ENCODE measurements at regions not wholly inside any gene's neighbourhood (a gene's known extent, or its start where the extent isn't known, plus 50 kb on each side); places are given as distances from the start of the nearest gene placed in this dataset.

DNA sequence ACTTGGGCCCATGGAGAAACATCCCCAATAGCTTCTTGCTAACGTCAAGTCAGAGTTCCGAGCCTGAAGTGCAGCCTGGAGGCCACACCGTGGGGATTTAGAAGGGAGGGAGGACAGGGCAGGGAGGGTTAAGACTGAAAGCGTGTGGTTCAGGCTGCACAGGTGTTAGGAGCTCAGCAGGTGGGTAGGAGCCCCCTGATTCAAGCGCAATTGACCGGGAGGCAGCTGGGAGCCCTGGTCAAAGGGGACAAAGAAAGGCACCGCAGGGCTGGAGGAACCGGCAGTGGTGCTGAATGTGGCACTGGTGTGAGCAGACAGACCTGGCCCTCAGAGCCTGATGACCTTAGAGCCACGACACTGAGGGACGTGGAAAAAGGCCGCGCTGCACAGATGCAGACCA lies 149.6 kb downstream of the TMEM18 start:
- Histone ChIP-seq H3K56ac (ENCODE audit: low read length) (no peak overlapping the region), H3K79me1 (ENCODE audit: low read length) (no peaks in the 10 kb centered on the region), H3K27me3 (ENCODE audit: insufficient read depth, low read length, poor library complexity) (no peaks in the 10 kb centered on the region), H2BK120ac (ENCODE audit: low read depth, low read length) (no peak overlapping the region), H3K79me2 (ENCODE audit: control insufficient read depth, insufficient read depth, low read length) (no peaks in the 10 kb centered on the region), H3K4me2 (ENCODE audit: low read length) (no peak overlapping the region), H2BK5ac (ENCODE audit: low read length) (no peak overlapping the region), H3K27ac (ENCODE audit: low read depth, low read length) (no peak overlapping the region), H4K8ac (ENCODE audit: low read depth, low read length) (no peak overlapping the region), H3K4ac (ENCODE audit: low read depth, low read length) (no peak overlapping the region), H3K23ac (ENCODE audit: low read length) (no peak overlapping the region), H4K5ac (ENCODE audit: low read length) (no peak overlapping the region), H3K36me3 (ENCODE audit: control insufficient read depth, insufficient read depth, low read length) (no peaks in the 10 kb centered on the region), H3K4me3 (ENCODE audit: low read length) (no peak overlapping the region), H3K9ac (ENCODE audit: low read length) (no peak overlapping the region), H2AK5ac (ENCODE audit: low read length) (no peak overlapping the region), H3K4me1 (ENCODE audit: control insufficient read depth, low read depth, low read length) (no peaks in the 10 kb centered on the region), H2BK15ac (replicated peaks; ENCODE audit: low read depth) (no peak overlapping the region), H3K18ac (ENCODE audit: low read length) (no peak overlapping the region)
- WGBS (ENCODE audit: extremely low coverage, insufficient coverage, low lambda C conversion rate): no CpG with 5 or more reads among the region's 12 CpGs
- peak; percentile 26 for DNase-seq

DNA sequence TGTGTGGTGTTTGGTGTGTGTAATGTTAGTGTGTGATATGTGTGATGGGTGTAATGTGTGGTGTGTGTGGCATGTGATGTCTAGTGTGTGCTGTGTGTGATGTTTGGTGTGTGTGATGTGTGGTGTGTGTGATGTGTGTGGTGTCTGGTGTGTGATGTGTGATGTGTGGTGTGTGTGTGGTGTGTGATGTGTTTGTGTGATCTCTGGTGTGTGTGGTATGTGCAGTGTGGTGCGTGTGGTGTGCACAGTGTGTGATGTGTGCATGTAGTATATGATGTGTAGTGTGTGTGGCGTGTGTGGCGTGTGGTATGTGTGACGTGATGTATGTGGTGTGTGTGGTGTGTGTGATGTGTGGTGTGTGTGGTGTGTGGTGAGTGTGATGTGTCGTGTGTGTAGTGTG lies 150.3 kb downstream of the TMEM18 start:
- Histone ChIP-seq H3K27ac (ENCODE audit: low read depth, low read length) (no peak overlapping the region), H3K9ac (ENCODE audit: low read length) (no peak overlapping the region), H2BK5ac (ENCODE audit: low read length) (no peak overlapping the region), H3K36me3 (ENCODE audit: control insufficient read depth, insufficient read depth, low read length) (no peaks in the 10 kb centered on the region), H3K79me2 (ENCODE audit: control insufficient read depth, insufficient read depth, low read length) (no peaks in the 10 kb centered on the region), H3K4me2 (ENCODE audit: low read length) (no peak overlapping the region), H4K8ac (ENCODE audit: low read depth, low read length) (no peak overlapping the region), H2AK5ac (ENCODE audit: low read length) (no peak overlapping the region), H3K27me3 (ENCODE audit: insufficient read depth, low read length, poor library complexity) (no peaks in the 10 kb centered on the region), H3K4me3 (ENCODE audit: low read length) (no peak overlapping the region), H3K18ac (ENCODE audit: low read length) (no peak overlapping the region), H2BK120ac (ENCODE audit: low read depth, low read length) (no peak overlapping the region), H3K56ac (ENCODE audit: low read length) (no peak overlapping the region), H2BK15ac (replicated peaks; ENCODE audit: low read depth) (no peak overlapping the region), H3K4ac (ENCODE audit: low read depth, low read length) (no peak overlapping the region), H3K79me1 (ENCODE audit: low read length) (no peaks in the 10 kb centered on the region), H4K5ac (ENCODE audit: low read length) (no peak overlapping the region), H3K4me1 (ENCODE audit: control insufficient read depth, low read depth, low read length) (no peaks in the 10 kb centered on the region), H3K23ac (ENCODE audit: low read length) (no peak overlapping the region)
- WGBS (ENCODE audit: extremely low coverage, insufficient coverage, low lambda C conversion rate): 100% methylated on average over 5 of the region's 5 CpGs
- no peak for DNase-seq

DNA sequence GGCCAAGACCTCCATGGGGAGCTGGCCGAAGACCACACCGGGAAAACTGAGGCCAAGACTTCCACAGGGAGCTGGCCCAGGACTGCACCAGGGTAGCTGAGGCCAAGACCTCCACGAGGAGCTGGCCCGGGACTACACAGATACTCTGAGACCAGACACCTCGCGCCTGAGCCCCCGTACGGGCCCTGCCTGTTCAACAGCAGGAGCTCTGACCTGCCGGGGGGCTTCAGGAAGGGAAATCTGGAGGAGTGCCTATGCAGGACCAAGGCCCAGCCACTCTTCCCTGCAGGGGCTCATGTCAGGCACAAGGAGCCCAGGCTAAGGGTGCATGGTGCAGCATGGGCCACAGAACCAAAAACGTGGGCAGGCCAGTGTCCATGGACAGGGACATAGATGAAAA lies 151.6 kb downstream of the TMEM18 start:
- H3K23ac ChIP-seq (ENCODE audit: low read length): no peak overlapping the region
- no peaks in the 10 kb centered on the region for H3K36me3 ChIP-seq (ENCODE audit: control insufficient read depth, insufficient read depth, low read length)
- no peak overlapping the region for H2BK5ac ChIP-seq (ENCODE audit: low read length)
- H4K5ac ChIP-seq (ENCODE audit: low read length): no peak overlapping the region
- no peaks in the 10 kb centered on the region for H3K79me2 ChIP-seq (ENCODE audit: control insufficient read depth, insufficient read depth, low read length)
- no peak overlapping the region for H3K18ac ChIP-seq (ENCODE audit: low read length)
- no peak overlapping the region for H3K4me2 ChIP-seq (ENCODE audit: low read length)
- no peak overlapping the region for H4K8ac ChIP-seq (ENCODE audit: low read depth, low read length)
- H2BK120ac ChIP-seq (ENCODE audit: low read depth, low read length): no peak overlapping the region
- H3K4me1 ChIP-seq (ENCODE audit: control insufficient read depth, low read depth, low read length): no peaks in the 10 kb centered on the region
- no peak overlapping the region for H3K4ac ChIP-seq (ENCODE audit: low read depth, low read length)
- H3K79me1 ChIP-seq (ENCODE audit: low read length): no peaks in the 10 kb centered on the region
- no peak overlapping the region for H3K56ac ChIP-seq (ENCODE audit: low read length)
- H2BK15ac ChIP-seq (replicated peaks; ENCODE audit: low read depth): no peak overlapping the region
- no peak overlapping the region for H3K4me3 ChIP-seq (ENCODE audit: low read length)
- H3K27ac ChIP-seq (ENCODE audit: low read depth, low read length): no peak overlapping the region
- H2AK5ac ChIP-seq (ENCODE audit: low read length): no peak overlapping the region
- no peak for DNase-seq
- H3K27me3 ChIP-seq (ENCODE audit: insufficient read depth, low read length, poor library complexity): no peaks in the 10 kb centered on the region
- WGBS (ENCODE audit: extremely low coverage, insufficient coverage, low lambda C conversion rate): no CpG with 5 or more reads among the region's 10 CpGs
- no peak overlapping the region for H3K9ac ChIP-seq (ENCODE audit: low read length)

DNA sequence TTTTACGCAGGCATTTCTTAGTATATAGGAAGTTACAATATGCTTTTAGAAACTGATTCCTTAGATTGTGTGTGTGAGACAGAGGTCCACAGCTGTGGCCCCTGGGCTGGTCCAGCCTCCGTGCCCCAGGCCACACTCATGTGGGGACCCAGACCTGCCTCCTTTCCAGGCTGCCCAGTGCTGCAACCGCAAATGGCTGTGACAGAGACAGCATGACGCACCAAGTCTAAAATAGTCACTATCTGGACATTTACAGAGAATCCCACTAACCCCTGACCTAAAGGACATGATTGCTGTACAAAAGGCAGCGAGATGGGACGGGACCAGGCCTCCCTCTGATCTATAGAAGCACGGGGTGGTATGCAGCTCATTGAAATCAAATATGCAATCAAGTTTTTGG lies 152.2 kb downstream of the TMEM18 start:
- Histone ChIP-seq H3K79me1 (ENCODE audit: low read length) (no peaks in the 10 kb centered on the region), H2BK5ac (ENCODE audit: low read length) (no peak overlapping the region), H4K5ac (ENCODE audit: low read length) (no peak overlapping the region), H3K36me3 (ENCODE audit: control insufficient read depth, insufficient read depth, low read length) (no peaks in the 10 kb centered on the region), H3K4me2 (ENCODE audit: low read length) (no peak overlapping the region), H3K27ac (ENCODE audit: low read depth, low read length) (no peak overlapping the region), H2BK15ac (replicated peaks; ENCODE audit: low read depth) (no peak overlapping the region), H3K56ac (ENCODE audit: low read length) (no peak overlapping the region), H3K4me1 (ENCODE audit: control insufficient read depth, low read depth, low read length) (no peaks in the 10 kb centered on the region), H3K23ac (ENCODE audit: low read length) (no peak overlapping the region), H3K27me3 (ENCODE audit: insufficient read depth, low read length, poor library complexity) (no peaks in the 10 kb centered on the region), H3K9ac (ENCODE audit: low read length) (no peak overlapping the region), H2AK5ac (ENCODE audit: low read length) (no peak overlapping the region), H3K79me2 (ENCODE audit: control insufficient read depth, insufficient read depth, low read length) (no peaks in the 10 kb centered on the region), H3K18ac (ENCODE audit: low read length) (no peak overlapping the region), H2BK120ac (ENCODE audit: low read depth, low read length) (no peak overlapping the region), H3K4ac (ENCODE audit: low read depth, low read length) (no peak overlapping the region), H4K8ac (ENCODE audit: low read depth, low read length) (no peak overlapping the region), H3K4me3 (ENCODE audit: low read length) (no peak overlapping the region)
- DNase-seq: no peak
- WGBS (ENCODE audit: extremely low coverage, insufficient coverage, low lambda C conversion rate): no CpG with 5 or more reads among the region's 7 CpGs

DNA sequence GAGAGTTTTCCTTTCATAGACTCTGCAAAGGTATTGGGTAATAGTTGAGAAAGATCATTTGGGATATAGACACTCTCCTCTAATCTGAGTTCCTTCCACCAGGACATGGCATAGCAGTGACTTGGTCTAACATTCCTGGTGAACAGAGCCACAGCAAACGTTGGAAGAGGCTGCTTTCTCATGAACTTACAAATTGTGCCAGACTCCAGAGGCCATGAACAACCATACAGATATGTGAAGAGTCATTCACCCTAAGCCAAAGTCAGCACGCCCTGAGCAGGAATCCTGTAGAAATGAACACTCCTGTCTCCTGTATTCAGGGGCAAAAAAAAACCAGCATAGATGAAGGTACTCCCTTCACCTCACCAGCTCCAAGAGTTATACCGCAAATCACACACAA lies 152.8 kb downstream of the TMEM18 start:
- H3K4me3 ChIP-seq (ENCODE audit: low read length): no peak overlapping the region
- no peak overlapping the region for H4K5ac ChIP-seq (ENCODE audit: low read length)
- no peak overlapping the region for H3K4me2 ChIP-seq (ENCODE audit: low read length)
- no peak overlapping the region for H3K23ac ChIP-seq (ENCODE audit: low read length)
- H3K27me3 ChIP-seq (ENCODE audit: insufficient read depth, low read length, poor library complexity): no peaks in the 10 kb centered on the region
- H2AK5ac ChIP-seq (ENCODE audit: low read length): no peak overlapping the region
- no CpG with 5 or more reads among the region's 3 CpGs for WGBS (ENCODE audit: extremely low coverage, insufficient coverage, low lambda C conversion rate)
- no peak overlapping the region for H3K18ac ChIP-seq (ENCODE audit: low read length)
- no peak overlapping the region for H3K56ac ChIP-seq (ENCODE audit: low read length)
- no peak overlapping the region for H3K4ac ChIP-seq (ENCODE audit: low read depth, low read length)
- no peak overlapping the region for H2BK15ac ChIP-seq (replicated peaks; ENCODE audit: low read depth)
- peak; percentile 9 for DNase-seq
- no peaks in the 10 kb centered on the region for H3K36me3 ChIP-seq (ENCODE audit: control insufficient read depth, insufficient read depth, low read length)
- no peak overlapping the region for H2BK5ac ChIP-seq (ENCODE audit: low read length)
- H2BK120ac ChIP-seq (ENCODE audit: low read depth, low read length): no peak overlapping the region
- no peaks in the 10 kb centered on the region for H3K79me1 ChIP-seq (ENCODE audit: low read length)
- no peaks in the 10 kb centered on the region for H3K79me2 ChIP-seq (ENCODE audit: control insufficient read depth, insufficient read depth, low read length)
- no peak overlapping the region for H3K9ac ChIP-seq (ENCODE audit: low read length)
- no peak overlapping the region for H3K27ac ChIP-seq (ENCODE audit: low read depth, low read length)
- no peak overlapping the region for H4K8ac ChIP-seq (ENCODE audit: low read depth, low read length)
- H3K4me1 ChIP-seq (ENCODE audit: control insufficient read depth, low read depth, low read length): no peaks in the 10 kb centered on the region

DNA sequence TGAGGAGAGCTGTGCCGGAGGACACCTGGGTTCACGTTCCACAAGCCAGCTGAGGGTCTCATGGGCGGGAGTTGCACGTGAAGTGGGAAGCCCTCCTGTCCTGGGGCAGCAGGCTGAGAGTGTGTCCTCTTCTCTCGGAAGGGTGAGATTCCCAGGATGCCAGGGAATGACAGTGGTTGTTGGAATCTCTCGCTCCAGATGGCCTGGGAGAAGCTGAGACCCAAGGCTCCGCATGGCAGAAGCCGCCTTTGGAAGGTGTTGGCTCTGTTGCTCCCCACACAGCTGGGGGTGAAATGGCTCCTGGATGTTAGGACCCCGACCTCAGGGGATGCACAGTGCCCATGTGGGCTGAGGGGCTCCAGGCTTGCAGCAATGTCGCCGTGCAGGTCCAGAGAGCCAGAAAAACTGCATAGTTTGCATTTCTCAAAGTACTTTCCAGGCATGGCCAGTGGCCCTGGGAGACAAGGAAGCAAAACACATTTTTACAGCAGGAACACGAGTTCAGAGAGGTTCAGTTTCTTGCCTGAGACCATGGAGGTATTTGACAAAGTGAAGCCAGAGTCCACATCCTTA lies 153.4 kb downstream of the TMEM18 start:
- Histone ChIP-seq H4K5ac (ENCODE audit: low read length) (no peak overlapping the region), H3K18ac (ENCODE audit: low read length) (no peak overlapping the region), H2BK5ac (ENCODE audit: low read length) (no peak overlapping the region), H3K23ac (ENCODE audit: low read length) (no peak overlapping the region), H3K36me3 (ENCODE audit: control insufficient read depth, insufficient read depth, low read length) (no peaks in the 10 kb centered on the region), H2BK15ac (replicated peaks; ENCODE audit: low read depth) (no peak overlapping the region), H2AK5ac (ENCODE audit: low read length) (no peak overlapping the region), H3K56ac (ENCODE audit: low read length) (no peak overlapping the region), H3K4me3 (ENCODE audit: low read length) (no peak overlapping the region), H3K27me3 (ENCODE audit: insufficient read depth, low read length, poor library complexity) (no peaks in the 10 kb centered on the region), H2BK120ac (ENCODE audit: low read depth, low read length) (no peak overlapping the region), H3K4me1 (ENCODE audit: control insufficient read depth, low read depth, low read length) (no peaks in the 10 kb centered on the region), H4K8ac (ENCODE audit: low read depth, low read length) (no peak overlapping the region), H3K4ac (ENCODE audit: low read depth, low read length) (no peak overlapping the region), H3K79me2 (ENCODE audit: control insufficient read depth, insufficient read depth, low read length) (no peaks in the 10 kb centered on the region), H3K27ac (ENCODE audit: low read depth, low read length) (no peak overlapping the region), H3K9ac (ENCODE audit: low read length) (no peak overlapping the region), H3K79me1 (ENCODE audit: low read length) (no peaks in the 10 kb centered on the region), H3K4me2 (ENCODE audit: low read length) (no peak overlapping the region)
- DNase-seq: peak; percentile 73
- no CpG with 5 or more reads among the region's 12 CpGs for WGBS (ENCODE audit: extremely low coverage, insufficient coverage, low lambda C conversion rate)

Measured in mesendoderm (in vitro differentiated cells).